ENCODE measurements at regions not wholly inside any gene's neighbourhood (a gene's known extent, or its start where the extent isn't known, plus 50 kb on each side); places are given as distances from the start of the nearest gene placed in this dataset.

GRCh38 chr20:54950304-54950703 lies 474.9 kb downstream of the DOK5 start:
- TF ChIP-seq MYC (IDR thresholded peaks at IDR 0.05; ENCODE audit: low read depth, low read length) (no peak), CTCF (IDR thresholded peaks at IDR 0.05; ENCODE audit: low read depth, low read length) (no peak), POLR2A (IDR thresholded peaks at IDR 0.05; ENCODE audit: extremely low read depth, insufficient read length) (no peak)
- TF ChIP-seq, protein P1, sequence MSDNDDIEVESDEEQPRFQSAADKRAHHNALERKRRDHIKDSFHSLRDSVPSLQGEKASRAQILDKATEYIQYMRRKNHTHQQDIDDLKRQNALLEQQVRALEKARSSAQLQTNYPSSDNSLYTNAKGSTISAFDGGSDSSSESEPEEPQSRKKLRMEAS (IDR thresholded peaks at IDR 0.05; ENCODE audit: low read depth, low read length), result no peak
- no peak for DNase-seq (ENCODE audit: low read depth)
- H3K4me3 ChIP-seq (ENCODE audit: low read depth, low read length), result no peak overlapping the region

GRCh38 chr20:54941666-54942065 lies 466.3 kb downstream of the DOK5 start:
- no peak overlapping the region for H3K4me3 ChIP-seq (ENCODE audit: low read depth, low read length)
- no peak for DNase-seq (ENCODE audit: low read depth)
- TF ChIP-seq, protein P1 (IDR thresholded peaks at IDR 0.05; ENCODE audit: low read depth, low read length), result no peak
- TF ChIP-seq CTCF (IDR thresholded peaks at IDR 0.05; ENCODE audit: low read depth, low read length) (no peak), POLR2A (IDR thresholded peaks at IDR 0.05; ENCODE audit: extremely low read depth, insufficient read length) (no peak), MYC (IDR thresholded peaks at IDR 0.05; ENCODE audit: low read depth, low read length) (no peak)

GRCh38 chr20:54940522-54940921 lies 465.1 kb downstream of the DOK5 start:
- TF ChIP-seq CTCF (IDR thresholded peaks at IDR 0.05; ENCODE audit: low read depth, low read length) (no peak), POLR2A (IDR thresholded peaks at IDR 0.05; ENCODE audit: extremely low read depth, insufficient read length) (no peak), MYC (IDR thresholded peaks at IDR 0.05; ENCODE audit: low read depth, low read length) (no peak)
- TF ChIP-seq, protein P1 (IDR thresholded peaks at IDR 0.05; ENCODE audit: low read depth, low read length), result no peak
- H3K4me3 ChIP-seq (ENCODE audit: low read depth, low read length), result no peak overlapping the region
- no peak for DNase-seq (ENCODE audit: low read depth)

DNA sequence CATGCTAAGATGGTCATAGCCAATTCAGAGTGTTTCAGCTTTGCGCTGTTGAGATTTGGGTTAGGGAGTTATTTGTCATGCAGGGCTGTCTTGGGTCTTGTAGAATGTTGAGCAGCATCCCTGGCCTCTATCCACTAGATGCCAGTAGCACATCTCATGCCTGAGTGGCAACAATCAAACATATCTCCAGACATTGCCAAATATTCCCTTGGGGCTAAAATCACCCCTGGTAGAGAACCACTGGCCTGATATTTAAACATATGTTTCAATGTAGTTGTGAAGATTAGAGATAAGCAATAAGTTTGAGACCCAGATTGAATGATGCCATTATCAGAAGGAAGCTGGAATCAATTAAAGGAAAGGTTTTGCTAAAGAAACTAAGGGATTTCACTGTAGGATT lies 463.3 kb downstream of the DOK5 start:
- H3K4me3 ChIP-seq (ENCODE audit: low read depth, low read length), result no peak overlapping the region
- peak; percentile 10 for DNase-seq (ENCODE audit: low read depth)
- TF ChIP-seq CTCF (IDR thresholded peaks at IDR 0.05; ENCODE audit: low read depth, low read length) (no peak), MYC (IDR thresholded peaks at IDR 0.05; ENCODE audit: low read depth, low read length) (no peak), POLR2A (IDR thresholded peaks at IDR 0.05; ENCODE audit: extremely low read depth, insufficient read length) (no peak)
- TF ChIP-seq, protein P1 (IDR thresholded peaks at IDR 0.05; ENCODE audit: low read depth, low read length), result no peak

GRCh38 chr20:54933212-54933904 lies 458.0 kb downstream of the DOK5 start:
- TF ChIP-seq, protein P1 (IDR thresholded peaks at IDR 0.05; ENCODE audit: low read depth, low read length), result no peak
- TF ChIP-seq POLR2A (IDR thresholded peaks at IDR 0.05; ENCODE audit: extremely low read depth, insufficient read length) (no peak), CTCF (IDR thresholded peaks at IDR 0.05; ENCODE audit: low read depth, low read length) (no peak)
- no peak for DNase-seq (ENCODE audit: low read depth)
- no peak overlapping the region for H3K4me3 ChIP-seq (ENCODE audit: low read depth, low read length)
